Transverse colon (tissue), 4 donors: ENCODE measurements at regions not wholly inside any gene's neighbourhood (a gene's known extent, or its start where the extent isn't known, plus 50 kb on each side); places are given as distances from the start of the nearest gene placed in this dataset.

Source experiments
- DNase-seq: peaks from one replicate; pipeline ENCODE4 v3.0.0-alpha.2; 2019
- H3K27ac ChIP-seq, 4 donors: fragments of 200-600 bp; sonication (generic); 2 replicates each; pipeline ENCODE4 v1.5.1; 2016 to 2018; ENCODE audit warnings: inconsistent platforms in 4 of 4
- H3K27me3 ChIP-seq: fragments of 200-600 bp; sonication (generic); 2 replicates; pipeline ENCODE4 v1.5.1; 2017; ENCODE audit warnings: inconsistent platforms
- H3K36me3 ChIP-seq, 4 donors: fragments of 200-600 bp; sonication (generic); 2 replicates each; pipeline ENCODE4 v1.5.1; 2017 to 2019; ENCODE audit warnings: inconsistent platforms in 4 of 4
- H3K4me1 ChIP-seq, 4 donors: fragments of 200-600 bp; sonication (generic); 2 replicates each; pipeline ENCODE4 v1.5.1; 2017 to 2020; ENCODE audit warnings: inconsistent platforms in 4 of 4
- H3K4me3 ChIP-seq, 4 donors: fragments of 200-600 bp; sonication (generic); 1 replicate in 1 of 4; 2 replicates in 3 of 4; pipeline versions ENCODE4 v1.5.1 to v1.6.1; 2017 to 2019; ENCODE audit warnings: inconsistent platforms in 4 of 4
- H3K9me3 ChIP-seq, 2 donors: fragments of 200-600 bp; sonication (generic); 2 replicates each; pipeline ENCODE4 v1.5.1; 2017 to 2019; ENCODE audit warnings: inconsistent platforms in 2 of 2
- CTCF ChIP-seq, 5 experiments: fragments of 200-600 bp in 3 of 5; fragments of 450-650 bp in 2 of 5; sonication (generic) in 3 of 5; IDR thresholded peaks; 1 replicate in 2 of 5; 2 replicates in 3 of 5; pipeline ENCODE4 v1.5.1; 2016 to 2017; ENCODE audit warnings: antibody characterized with exemption in 5 of 5, inconsistent platforms in 3 of 5, mild to moderate bottlenecking in 2 of 5, moderate library complexity in 1 of 5
- EP300 ChIP-seq: sonication (generic); formaldehyde crosslinking; IDR thresholded peaks from one replicate; pipeline ENCODE4 v1.6.1; 2017; ENCODE audit warnings: antibody characterized with exemption, low read depth
- POLR2A ChIP-seq: fragments of 450-650 bp; IDR thresholded peaks from one replicate; pipeline ENCODE4 v1.6.1; 2016; ENCODE audit warnings: antibody characterized with exemption, mild to moderate bottlenecking, moderate library complexity
- POLR2AphosphoS5 ChIP-seq, 3 donors: sonication (generic); formaldehyde crosslinking; IDR thresholded peaks; one replicate each; pipeline ENCODE4 v1.6.1; 2016; ENCODE audit warnings: antibody characterized with exemption in 3 of 3
- WGBS, 2 donors: methylation state at CpG; one replicate each; pipeline ENCODE4 v1.1.5; 2018; ENCODE audit warnings: low coverage in 1 of 2; 5-methylcytosine and 5-hydroxymethylcytosine counted together
- in situ Hi-C, 4 donors: fragments of 200-750 bp; cut with MboI; loops; one replicate each; pipeline versions ENCODE4 v1.15.0 to v1.15.1; 2017; ENCODE audit warnings: low sequenced_read_pairs in 3 of 4, low pct_ligation_motif_present in 1 of 4, low pct_unique_long_range_greater_than_20kb in 1 of 4
- intact Hi-C: fragments of 100-400 bp; cut with DNase I; formaldehyde crosslinking; loops from one replicate; pipeline ENCODE4 v1.15.1; 2023; ENCODE audit warnings: low total_unique reads

- intact Hi-C loops (no loop called here), in situ Hi-C loops (no loop called here)
- Histone ChIP-seq H3K36me3 (no peaks in the 10 kb centered on the region), H3K27ac (no peak overlapping the region), H3K4me1 (peaks cover 10 to 32% (median 17%) of the 10 kb centered on the region in 4 donors), H3K4me3 (no peak overlapping the region), H3K27me3 (peaks cover 79% of the 10 kb centered on the region), H3K9me3 (no peaks in the 10 kb centered on the region)
- TF ChIP-seq POLR2AphosphoS5 (IDR thresholded peaks at IDR 0.05) (no peak), CTCF (IDR thresholded peaks at IDR 0.05) (no peak)
- no peak for DNase-seq
- WGBS, 2 donors, result 22% methylated on average over 31 of the region's 31 CpGs; no CpG with 5 or more reads in 1 of the 2 donors
These were observed 1641.5 kb upstream of the C9orf72 start for GRCh38 chr9:29214690-29215253.

GRCh38 chr9:29217966-29218365 is 1644.7 kb upstream of the C9orf72 start:
- WGBS, 2 donors, result 78 to 85% methylated on average over 1 of the region's 1 CpG
- in situ Hi-C loops (no loop called here), intact Hi-C loops (no loop called here)
- H3K27me3 ChIP-seq, result peaks cover 49% of the 10 kb centered on the region
- peaks cover 5 to 18% (median 9%) of the 10 kb centered on the region in 4 donors for H3K4me1 ChIP-seq
- H3K27ac ChIP-seq, result no peak overlapping the region
- no peak overlapping the region for H3K4me3 ChIP-seq
- H3K36me3 ChIP-seq, result no peaks in the 10 kb centered on the region
- TF ChIP-seq EP300, result no peak
- TF ChIP-seq CTCF (IDR thresholded peaks at IDR 0.05), result no peak
- TF ChIP-seq POLR2AphosphoS5 (IDR thresholded peaks at IDR 0.05), result no peak
- no peak for TF ChIP-seq POLR2A
- H3K9me3 ChIP-seq, result no peaks in the 10 kb centered on the region
- no peak for DNase-seq

GRCh38 chr9:29220596-29221251 is 1647.4 kb upstream of the C9orf72 start:
- H3K36me3 ChIP-seq, result no peaks in the 10 kb centered on the region
- H3K4me1 ChIP-seq, result no peaks in the 10 kb centered on the region
- intact Hi-C loops (no loop called here), in situ Hi-C loops (no loop called here)
- no peak for TF ChIP-seq POLR2A
- TF ChIP-seq CTCF (IDR thresholded peaks at IDR 0.05), result no peak
- TF ChIP-seq POLR2AphosphoS5 (IDR thresholded peaks at IDR 0.05), result no peak
- TF ChIP-seq EP300, result no peak
- no peak overlapping the region for H3K27ac ChIP-seq
- 16 to 25% methylated on average over 2 of the region's 2 CpGs for WGBS, 2 donors
- H3K9me3 ChIP-seq, result no peaks in the 10 kb centered on the region
- H3K27me3 ChIP-seq, result peaks cover 21% of the 10 kb centered on the region
- no peak overlapping the region for H3K4me3 ChIP-seq
- DNase-seq, result no peak

- in situ Hi-C loops, result loop anchor here in 1 of 4 donors (25.0 kb wide), 1 partner anchor 466 kb away; no protein-coding TSS in a partner anchor
- H3K27ac ChIP-seq, result no peak overlapping the region
These were observed 1655.3 kb upstream of the C9orf72 start for GRCh38 chr9:29228558-29228957.

More at GRCh38 chr9:29228558-29228957, 1655.3 kb upstream of the C9orf72 start:
- Histone ChIP-seq H3K4me3 (no peak overlapping the region), H3K4me1 (no peaks in the 10 kb centered on the region), H3K9me3 (no peaks in the 10 kb centered on the region), H3K36me3 (no peaks in the 10 kb centered on the region), H3K27me3 (no peaks in the 10 kb centered on the region)
- TF ChIP-seq POLR2A (no peak), EP300 (no peak), POLR2AphosphoS5 (IDR thresholded peaks at IDR 0.05) (no peak), CTCF (IDR thresholded peaks at IDR 0.05) (no peak)
- DNase-seq, result no peak
- 79 to 83% methylated on average over 2 of the region's 2 CpGs for WGBS, 2 donors
- intact Hi-C loops, result no loop called here
